ENCODE measurements at regions not wholly inside any gene's neighbourhood (a gene's known extent, or its start where the extent isn't known, plus 50 kb on each side); places are given as distances from the start of the nearest gene placed in this dataset.

DNA sequence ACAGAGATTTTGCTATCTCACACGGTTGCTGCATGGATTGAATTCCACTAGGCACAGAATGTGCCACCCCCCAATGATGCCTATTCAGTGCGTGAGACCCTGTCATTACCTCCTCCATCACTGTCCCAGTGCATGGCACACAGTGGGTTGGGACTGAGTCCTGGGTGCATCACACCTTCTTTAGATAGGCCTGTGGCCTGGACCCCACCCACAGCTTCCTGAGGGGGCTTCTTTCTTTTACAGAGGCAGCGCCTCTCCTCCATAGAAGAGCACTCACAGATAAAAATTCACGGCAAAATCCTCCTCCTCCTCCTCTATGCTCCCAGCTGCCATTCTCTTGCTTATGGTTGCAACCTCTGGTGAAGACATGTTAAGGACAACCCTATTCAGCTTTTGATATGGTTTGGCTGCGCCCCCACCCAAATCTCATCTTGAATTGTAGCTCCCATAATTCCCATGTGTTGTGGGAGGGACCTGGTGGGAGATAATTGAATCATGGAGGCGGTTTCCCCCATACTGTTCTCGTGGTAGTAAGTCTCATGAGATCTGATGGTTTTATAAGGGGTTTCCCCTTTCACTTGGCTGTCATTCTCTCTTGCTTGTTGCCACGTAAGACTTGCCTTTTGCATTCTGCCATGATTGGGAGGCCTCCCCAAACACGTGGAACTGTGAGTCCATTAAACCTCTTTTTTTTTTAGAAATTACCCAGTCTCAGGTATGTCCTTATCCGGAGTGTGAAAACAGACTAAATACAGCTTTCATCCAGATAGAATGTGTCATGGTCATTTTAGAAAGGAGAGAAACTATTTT, 147.6 kb downstream of the KLF13 start:
- no peak for DNase-seq

DNA sequence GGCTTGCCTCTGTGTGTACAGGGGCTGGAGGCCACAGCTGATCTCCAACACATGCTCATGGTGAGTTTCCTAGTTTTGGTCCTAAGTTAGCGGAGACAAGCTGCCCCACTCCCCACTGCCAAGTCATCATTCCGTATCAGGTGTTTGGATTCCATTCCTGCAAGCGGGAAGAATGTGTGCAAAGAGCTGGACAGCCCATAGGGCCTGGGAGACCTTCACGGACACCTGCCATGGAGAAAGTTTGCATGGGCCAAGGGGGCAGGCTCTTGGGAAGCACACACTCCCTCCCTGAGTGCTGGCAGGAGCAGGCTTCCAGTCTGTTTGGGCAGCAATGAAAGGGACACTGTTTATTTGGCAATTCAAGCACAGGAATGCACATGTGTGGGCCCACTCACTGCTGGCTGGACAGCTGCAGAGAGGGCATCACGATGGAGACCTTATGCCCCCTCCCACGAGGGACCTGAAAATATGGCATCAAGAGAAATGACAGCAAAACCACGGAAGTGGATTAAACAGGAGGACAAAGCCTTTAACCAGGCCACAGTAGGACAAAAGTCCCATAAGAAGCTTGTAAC, 149.7 kb downstream of the KLF13 start:
- DNase-seq, result no peak

DNA sequence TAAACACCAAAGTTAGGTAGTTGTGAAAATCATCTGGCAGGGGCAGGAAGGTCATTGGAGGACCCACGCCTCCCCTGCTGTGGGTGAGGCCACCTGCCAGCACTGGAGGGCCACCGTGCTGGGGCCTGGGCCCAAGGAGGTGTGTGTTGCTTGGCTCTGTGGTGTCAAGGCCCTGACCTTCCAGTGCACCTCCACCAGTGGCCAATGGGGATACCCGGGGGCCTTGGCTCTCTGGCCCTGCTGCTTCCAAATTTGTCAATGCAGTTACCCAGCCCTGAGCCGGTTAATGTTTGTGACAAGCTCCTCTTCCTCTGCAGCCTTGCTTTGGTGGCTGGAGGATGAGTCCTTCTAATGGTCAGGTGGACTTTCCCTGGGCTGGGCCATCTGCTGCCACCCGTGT, 150.2 kb downstream of the KLF13 start:
- no peak for DNase-seq

DNA sequence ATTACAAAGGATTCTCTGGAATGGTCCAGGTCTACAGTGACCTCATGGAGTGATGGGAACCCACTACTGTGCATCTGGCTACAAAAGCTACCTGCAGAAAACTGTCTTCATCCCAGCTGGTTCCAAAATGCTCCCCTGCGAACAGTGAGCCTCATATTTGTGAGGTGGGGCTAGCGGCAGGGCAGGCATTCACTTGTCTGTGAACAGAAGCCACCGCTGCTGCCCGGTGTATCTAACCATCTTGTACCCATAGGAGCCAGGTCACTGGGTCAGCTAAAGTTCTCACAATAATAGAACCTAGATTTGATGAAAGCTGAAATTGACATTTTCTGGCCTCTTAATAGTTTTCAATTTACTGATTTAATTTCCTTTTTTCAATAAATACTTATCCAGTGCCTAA, 150.7 kb downstream of the KLF13 start:
- no peak for DNase-seq

DNA sequence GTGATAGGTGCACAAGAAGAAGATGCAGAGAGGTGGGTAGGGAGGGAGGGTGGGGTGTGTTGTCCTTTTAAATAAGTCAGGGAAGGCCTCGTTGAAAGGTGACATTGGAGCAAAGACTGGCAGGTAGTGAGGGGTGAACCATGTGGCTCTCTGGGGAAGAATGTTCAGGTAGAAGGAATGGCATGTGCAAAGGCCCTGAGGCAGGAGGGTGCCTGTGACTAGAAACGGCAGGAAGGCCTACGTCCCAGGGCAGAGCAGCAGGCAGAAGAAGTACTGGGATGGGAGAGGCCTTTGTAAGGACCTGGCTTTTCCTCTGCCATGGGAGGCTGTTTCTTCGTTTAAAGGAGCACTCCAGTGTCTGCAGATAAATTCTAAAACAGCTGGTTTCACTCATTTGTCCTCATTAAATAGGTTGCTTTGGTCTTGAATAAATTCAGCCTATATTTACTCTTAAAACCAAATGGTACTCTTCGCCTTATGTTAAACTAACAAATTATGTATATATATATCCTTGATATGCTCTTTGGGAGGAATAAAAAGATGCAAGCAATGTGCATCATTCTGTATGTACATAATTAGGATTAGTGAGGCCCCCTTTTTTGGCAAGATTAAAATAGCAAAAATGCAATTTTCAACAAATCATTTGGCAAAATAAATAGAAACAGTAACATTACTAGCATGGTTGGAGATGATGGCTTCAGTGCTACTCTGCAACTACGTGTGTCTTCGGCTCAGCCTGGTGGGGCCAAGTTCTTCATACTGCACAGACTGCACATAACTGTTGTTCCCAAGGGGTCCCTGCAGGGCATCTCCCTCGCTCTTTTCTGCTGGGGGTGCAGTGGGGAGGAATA, 151.4 kb downstream of the KLF13 start:
- DNase-seq, result no peak

DNA sequence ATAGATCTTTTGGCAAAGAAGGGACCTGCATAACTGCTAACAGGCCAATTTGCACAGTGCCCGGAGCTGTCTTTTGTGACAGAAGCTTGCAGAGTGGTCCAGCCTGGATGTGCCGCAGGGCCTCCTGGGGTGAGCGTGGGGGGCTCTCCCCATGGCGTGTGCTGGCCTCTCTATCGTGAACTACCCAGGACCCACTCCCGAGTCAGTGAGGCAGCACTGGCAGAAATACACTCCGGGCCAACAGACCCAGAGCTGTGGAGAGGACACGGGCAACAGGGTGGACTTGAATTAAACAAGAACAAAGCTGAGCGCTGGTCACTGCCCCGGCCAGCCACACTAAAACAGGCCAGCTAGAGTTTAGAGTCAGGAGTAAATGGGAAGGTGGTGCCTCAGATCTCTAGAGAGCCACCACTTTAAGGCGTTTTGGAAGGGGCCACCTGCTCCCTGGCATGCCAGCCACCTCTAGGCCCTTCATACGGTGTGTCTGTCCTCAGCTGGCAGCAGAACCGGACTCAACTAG, 152.1 kb downstream of the KLF13 start:
- no peak for DNase-seq

DNA sequence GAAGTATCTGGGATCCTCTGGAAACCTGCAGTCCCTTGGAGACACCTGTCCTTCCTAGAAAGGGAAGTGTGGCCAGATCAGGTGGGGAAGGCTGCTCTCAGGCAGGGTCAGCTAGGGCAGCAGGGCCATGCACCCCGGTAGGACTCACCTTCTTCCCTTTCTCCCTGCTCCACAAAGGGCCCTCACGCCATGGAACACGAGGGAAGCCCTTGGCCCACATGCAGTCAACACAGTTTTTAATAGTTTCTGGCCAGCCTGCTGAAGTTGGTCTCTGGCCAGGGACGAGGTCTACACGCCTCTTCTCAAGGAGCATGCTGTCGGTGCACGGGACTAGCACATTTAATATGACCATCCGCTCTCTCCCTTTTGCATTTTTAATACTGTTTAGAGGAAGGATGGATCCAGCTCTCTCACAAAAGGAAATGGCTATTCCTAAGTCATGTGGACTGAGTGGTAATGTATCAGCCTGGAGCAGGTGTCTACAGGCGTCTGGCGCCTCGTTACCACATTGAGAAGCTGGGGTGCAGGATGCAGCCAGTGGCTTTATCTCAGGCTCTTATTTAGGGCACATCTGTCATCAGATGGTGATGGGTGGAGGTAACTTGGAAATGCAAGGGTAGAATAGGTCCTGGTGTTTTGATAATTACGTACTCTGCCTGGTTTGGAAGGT, 153.9 kb downstream of the KLF13 start:
- no peak for DNase-seq

DNA sequence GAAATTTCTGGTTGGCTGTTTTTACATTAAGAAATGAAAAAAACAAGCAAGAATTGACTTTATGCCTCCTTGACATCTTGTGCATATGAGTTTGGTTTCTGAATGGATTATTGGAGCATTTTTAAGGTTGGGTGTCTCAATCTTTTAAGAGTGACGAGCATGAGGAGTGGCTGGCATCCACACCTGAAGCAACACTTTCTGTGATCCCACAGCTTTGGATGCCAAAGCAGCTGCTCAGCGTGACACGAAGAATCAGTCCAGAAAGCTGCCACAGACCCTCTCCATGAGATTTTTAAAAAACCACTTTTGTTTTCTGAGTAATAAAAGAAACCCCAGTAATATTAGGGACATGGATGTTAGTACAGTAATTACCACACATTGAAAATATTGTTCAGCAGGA, 154.5 kb downstream of the KLF13 start:
- DNase-seq, result no peak

DNA sequence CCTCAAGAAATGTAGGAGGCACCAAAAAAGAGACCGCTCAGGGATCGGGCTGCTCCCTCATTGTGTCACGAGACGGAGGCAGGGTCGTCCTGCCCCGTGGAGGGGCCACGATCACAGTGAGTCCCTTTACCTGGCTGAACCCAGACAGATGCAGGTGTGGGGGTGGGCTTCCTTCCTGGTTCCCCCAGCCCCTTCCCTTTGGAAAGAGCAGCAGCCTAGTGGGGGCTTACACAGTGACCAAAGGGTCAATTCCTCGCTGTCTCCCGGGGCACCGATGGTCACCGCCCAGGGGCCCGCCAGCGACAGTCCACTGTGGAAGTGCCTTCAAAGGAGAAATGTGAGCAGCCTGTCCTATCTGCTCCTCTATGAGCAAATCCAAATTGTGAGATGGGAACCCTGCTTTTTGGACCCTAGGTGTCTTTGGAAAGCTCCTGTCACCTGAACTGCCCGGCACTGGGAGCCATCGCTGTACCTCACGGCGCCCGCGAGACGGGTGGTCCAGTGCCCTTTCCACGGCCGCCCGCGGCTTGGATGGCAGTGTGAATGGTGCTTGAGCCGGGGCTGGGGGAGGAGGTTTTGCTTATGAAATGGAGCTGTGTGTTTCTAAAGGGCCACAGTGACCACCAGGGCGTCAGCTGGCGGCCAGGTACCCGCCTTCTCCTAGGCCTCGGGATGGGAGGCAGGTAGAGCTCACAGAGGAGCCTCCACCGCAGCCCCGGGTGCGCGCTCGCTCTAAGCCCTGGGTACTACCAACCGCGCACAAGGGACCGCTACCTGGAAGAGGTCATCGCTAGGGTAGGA, 155.7 kb downstream of the KLF13 start:
- no peak for DNase-seq

DNA sequence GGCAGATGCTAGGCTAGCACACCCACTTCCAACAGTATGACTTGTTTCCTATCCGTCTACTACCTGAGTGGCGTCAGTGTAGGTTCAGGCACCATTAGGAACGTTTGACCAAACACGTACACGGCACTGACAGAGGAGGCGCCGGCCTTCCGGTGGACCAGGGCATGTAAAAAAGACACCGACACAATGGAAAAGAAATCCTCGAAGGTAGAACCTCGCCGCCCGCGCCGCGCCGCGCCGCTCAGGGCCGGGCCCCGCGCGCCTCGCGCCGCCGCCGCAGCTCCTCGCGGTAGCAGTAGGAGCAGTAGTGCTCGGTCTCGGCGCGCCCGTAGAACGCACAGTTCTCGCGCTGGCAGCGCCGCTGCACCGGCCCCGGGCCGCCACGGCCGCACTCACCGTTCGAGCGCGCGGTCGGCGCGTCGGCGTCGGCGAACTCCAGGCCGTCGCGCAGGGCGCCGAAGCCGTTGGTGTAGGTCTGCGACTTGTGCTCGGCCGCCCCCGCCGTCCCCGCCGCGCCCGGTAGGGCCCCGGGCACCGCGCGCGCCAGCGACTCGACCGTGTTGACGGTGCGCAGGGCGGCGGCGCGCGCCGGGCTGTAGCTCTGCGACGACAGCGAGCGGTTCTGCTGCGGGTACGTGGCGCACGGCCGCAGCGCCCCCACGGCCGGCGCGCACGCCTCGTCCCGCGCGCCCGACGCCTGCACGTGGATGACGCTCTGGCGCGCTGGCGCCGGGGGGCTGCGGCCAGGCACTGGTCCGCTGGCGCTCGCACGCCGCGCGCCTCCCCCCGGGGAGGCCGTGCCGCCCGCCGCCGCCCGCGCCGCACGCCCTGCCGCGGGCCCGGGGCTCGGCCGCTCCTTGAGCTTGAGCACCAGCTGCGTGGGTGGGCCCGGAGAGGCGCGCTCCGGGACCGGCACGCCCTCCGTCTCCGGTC, 156.7 kb downstream of the KLF13 start:
- no peak for DNase-seq

DNA sequence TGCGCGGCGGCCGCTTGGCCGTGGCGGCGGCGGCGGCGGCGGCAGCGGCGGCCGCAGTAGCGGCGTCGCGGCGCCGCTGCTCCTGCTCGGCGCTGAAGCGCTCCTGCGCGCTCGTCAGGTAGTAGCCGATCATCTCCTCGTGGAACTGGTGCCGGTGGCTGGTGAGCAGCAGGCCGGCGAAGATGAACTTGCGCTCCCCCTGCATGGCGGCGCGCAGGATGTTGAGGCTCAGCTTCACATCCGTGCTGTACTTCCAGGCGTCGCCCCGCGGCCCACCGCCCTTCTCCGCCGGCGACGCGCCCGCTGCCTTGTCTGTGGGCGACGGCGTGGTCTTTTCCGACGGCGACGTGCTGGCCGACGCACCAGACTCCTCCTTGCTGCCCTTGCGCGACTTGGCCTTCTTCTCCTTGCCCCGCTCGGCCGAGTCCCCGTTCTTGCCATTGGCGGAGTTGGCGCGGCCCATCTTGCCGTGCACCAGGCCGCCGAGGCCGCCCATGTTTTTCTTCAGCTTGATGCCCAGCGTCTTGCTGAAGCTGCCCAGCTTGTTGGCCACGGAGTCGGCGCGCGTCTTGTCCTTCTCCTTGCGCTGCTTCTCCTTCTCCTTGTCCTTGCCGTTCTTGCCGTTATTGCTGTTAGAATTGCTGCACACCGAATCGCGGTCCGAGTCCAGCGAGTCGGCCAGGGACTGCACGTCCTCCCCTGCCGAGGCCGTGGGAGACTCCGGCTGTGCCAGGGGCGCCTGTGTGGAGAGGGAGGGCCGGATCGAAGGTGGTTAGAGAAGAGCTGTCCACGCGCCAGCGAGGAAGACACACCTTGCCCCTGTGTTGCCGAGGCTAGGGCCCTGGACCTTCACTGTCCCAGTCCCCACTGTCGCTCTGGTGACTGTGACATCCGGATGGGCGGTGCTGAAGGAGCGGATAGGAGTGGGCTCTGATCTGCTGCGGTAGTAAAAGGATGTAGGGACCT, 157.6 kb downstream of the KLF13 start:
- no peak for DNase-seq

DNA sequence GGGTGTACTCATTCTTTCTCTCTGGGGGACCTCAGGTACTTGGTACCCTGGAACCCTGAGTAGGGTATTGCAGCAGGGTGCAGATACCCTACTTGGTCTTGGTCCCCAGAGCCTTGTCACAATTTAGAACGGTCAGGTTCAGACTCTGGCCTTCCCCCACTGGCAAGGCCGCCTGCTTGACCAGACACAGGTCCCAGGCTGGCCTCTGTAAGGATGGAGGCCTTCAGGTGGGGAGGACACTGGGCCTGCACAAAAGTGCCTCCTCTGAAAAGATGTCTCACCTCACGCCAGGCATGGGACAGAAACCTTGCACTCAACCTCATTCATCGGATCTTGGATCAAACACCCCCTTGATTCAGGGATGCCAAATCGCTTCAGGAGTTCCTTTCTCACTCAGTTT, 158.4 kb downstream of the KLF13 start:
- no peak for DNase-seq

DNA sequence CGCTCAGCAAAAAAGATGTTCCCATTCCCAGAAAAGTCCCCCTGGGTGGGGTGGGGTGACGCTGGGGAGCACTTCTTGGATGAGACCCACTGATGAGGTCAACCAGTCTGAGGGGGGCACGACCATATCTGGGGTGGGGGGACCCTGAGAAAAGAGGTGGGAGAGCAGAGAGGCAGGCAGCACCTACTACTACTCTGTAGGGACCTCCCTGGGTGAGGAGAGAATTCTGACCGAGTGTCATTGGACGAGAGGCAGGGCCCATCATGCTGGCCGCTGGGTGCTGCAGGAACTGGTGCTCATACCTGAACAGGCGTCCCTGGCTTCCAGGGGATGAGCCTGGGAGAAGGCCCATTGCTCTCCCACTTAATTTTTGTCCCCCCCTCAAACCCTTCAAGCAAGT, 158.8 kb downstream of the KLF13 start:
- no peak for DNase-seq

DNA sequence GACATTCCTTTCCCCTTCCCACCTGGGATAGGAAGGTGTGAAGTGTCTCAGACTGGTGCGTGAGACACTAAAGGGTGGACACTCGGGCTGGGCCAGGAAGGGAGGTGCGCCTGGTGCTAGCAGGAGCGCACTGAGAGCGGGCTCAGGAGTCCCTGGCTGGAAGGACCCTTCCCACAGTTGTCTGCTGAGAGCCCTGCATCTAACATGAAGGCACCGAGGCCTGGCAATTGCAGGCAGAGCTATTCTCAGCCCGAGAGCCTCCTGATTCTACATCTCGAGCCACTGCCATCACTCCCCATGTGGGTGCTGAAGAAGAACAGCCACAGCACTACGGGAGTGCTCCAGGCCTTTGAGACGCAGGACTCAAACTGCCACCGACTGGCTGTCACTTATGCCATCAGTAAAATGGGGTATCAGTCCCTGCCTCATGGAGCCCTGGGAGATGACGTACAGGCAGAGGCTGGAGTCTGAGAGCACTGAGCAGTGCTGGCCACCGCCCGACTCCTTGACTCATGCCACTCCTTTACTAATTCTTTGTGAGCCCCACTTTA, 159.4 kb downstream of the KLF13 start:
- no peak for DNase-seq

DNA sequence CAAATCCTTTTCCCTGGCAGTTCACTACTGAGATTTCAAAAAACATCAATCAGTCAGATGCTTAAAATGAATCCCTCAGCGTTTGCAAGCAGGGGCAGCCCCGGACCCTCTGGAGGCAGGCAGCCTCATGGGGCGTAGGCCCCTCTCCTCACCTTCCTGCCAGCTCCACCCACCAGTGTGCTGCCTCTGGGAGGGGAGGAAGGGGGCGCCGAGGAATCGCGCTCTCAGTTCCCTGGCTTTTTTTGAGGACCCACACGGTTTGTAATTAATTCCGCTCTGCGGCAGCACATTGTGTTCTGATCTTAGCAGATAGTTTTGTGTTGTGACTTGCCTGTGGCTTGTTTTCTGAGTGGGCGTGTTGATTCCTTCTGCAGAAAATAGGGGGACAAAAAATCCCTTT, 159.9 kb downstream of the KLF13 start:
- no peak for DNase-seq

DNA sequence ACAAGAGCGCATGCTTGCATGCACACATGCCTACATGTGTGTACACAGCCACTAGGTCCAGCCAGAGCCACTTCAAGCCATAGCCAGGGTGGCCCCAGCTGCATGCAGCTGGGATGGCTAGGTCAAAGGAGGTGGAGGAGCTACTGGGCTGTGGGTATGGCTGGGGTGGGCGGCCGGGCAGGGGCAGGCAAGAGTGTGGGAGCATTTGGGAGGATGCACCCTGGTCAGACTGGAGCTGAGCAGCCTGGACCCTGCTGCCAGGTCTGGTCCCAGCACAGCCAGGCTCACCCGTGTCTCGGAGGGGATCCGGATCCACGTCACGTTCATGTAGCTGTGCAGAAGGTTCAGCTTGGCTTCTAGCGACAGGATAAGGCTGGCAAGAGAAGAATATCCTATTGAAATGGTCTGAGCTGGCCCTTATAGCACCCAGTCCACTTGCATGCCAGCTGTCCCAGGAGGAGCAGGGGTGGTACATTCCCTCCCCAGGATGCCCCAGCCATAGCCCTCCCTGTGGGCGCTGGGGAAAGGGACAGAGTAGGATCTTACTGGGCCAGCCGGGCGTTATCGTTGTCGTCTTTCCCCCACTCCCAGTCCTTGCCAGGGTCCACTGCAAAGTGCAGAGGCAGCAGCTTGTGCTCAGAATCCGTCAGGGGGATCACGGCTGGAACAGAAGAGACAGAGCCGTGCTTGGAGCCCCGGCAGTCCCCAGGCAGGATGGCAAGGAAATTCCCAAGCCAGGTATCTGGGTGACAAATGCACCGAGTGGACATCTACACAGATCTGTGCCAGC, 160.5 kb downstream of the KLF13 start:
- DNase-seq, result no peak

DNA sequence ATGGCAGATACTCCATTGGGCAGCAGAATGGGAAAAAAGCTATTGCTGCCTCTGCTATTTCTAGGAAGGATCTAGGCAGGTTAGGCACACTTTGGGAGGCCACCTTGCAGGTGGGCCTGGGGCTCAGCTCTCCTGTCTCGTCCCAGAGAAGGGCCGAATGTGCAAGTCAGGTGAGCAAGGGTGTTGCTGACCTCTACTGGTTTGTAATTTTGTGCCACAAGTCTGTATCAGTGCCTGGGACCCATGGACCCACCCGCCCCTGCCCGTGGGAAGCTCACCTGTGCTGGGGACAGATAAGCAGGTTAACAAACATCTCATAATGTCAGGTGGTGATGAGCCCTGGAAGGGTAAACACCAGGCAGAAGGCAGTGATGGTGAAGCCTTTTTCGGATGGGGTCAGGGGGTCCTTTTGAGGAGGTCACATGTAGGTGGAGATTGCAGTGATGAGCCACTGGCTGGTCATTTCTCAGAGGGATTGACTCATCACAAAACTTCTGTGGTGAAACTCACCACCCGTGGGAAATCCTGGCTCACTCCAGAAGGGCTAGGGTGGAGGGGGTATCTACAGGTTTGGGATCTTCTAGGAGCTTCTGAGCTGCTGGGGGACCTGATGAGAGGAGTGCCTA, 161.3 kb downstream of the KLF13 start:
- DNase-seq, result no peak

Data from RPMI8226 (cell line).